Brain microvascular endothelial cell (primary cell): ENCODE measurements at regions not wholly inside any gene's neighbourhood (a gene's known extent, or its start where the extent isn't known, plus 50 kb on each side); places are given as distances from the start of the nearest gene placed in this dataset.
"Not testable (repeated sequence)": the region's sequence is repeated elsewhere in the genome, so short reads cannot be mapped to it uniquely, and the experiment has no call there.

ENCODE experiments used
- DNase-seq: peaks from one replicate; pipeline ENCODE4 v3.0.0-alpha.2; 2020
- H3K27ac ChIP-seq: fragments of 250-450 bp; sonication (Bioruptor Pico); 2 replicates; pipeline ENCODE4 v1.5.1; 2020; ENCODE audit warnings: mild to moderate bottlenecking, moderate library complexity
- H3K27me3 ChIP-seq: fragments of 250-450 bp; sonication (Bioruptor Pico); replicated peaks from 2 replicates; pipeline ENCODE4 v1.5.1; 2020; ENCODE audit warnings: mild to moderate bottlenecking
- H3K36me3 ChIP-seq: fragments of 250-450 bp; sonication (Bioruptor Pico); replicated peaks from 2 replicates; pipeline ENCODE4 v1.5.1; 2020; ENCODE audit warnings: mild to moderate bottlenecking
- H3K4me3 ChIP-seq: 2 replicates; pipeline ENCODE4 v1.5.1; 2011; ENCODE audit warnings: low read depth, mild to moderate bottlenecking, control low read depth, low read length, moderate library complexity
- CTCF ChIP-seq: IDR thresholded peaks from 2 replicates; pipeline ENCODE4 v1.5.1; 2011; ENCODE audit warnings: low read depth, mild to moderate bottlenecking, moderate library complexity, low read length, control low read depth, inconsistent platforms; ENCODE audit errors: missing control alignments
- in situ Hi-C: cut with HindIII; loops from 2 replicates; pipeline ENCODE4 v1.10.0; 2017; ENCODE audit warnings: low sequenced_read_pairs, low pct_ligation_motif_present

DNA sequence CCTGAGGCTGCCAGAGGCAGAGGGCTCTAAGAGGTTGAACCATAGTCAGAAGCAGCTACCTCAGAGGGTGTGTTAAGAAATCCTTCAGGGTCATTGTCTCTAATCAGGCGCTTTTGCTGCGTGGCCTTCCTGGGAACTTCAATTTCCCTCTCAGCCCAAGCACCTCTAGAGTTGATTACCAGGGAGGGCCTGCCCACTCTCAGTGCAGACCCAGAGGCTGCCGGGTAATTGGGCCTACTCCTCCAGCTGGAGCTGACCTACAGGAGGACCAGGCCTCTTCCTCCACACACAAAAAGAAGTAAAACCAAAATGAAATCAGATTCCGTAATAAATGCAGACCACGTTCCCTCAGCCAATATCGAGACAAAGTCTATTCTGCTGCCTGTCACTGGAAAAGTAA, 305.0 kb upstream of the CCL2 start:
- in situ Hi-C loops = no loop called here
- no peak for TF ChIP-seq CTCF
- Histone ChIP-seq H3K27ac (no peak overlapping the region), H3K36me3 (no peaks in the 10 kb centered on the region), H3K27me3 (no peaks in the 10 kb centered on the region), H3K4me3 (no peak overlapping the region)
- DNase-seq = no peak

DNA sequence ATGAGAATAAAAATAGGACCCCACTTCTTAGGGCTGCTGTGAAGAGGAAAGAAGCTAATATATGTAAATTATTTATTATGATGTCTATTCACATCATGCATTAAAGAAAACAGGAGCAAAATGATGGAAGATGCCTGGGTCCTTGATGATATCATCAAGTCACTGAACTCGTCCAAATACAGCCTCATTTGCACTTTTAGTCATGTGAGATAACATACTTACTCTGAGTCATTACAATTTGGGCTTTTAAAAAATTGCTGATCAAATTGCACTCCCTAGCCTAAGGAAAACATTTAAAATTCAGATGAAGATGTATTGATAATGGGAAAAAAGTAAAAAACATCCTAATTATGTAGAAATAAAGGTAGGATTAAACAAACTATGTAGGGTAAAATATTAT, 302.7 kb upstream of the CCL2 start:
- no peak for TF ChIP-seq CTCF
- H3K27ac ChIP-seq = no peak overlapping the region
- no peak for DNase-seq
- in situ Hi-C loops = no loop called here
- H3K36me3 ChIP-seq = no peaks in the 10 kb centered on the region
- no peaks in the 10 kb centered on the region for H3K27me3 ChIP-seq
- H3K4me3 ChIP-seq = no peak overlapping the region

DNA sequence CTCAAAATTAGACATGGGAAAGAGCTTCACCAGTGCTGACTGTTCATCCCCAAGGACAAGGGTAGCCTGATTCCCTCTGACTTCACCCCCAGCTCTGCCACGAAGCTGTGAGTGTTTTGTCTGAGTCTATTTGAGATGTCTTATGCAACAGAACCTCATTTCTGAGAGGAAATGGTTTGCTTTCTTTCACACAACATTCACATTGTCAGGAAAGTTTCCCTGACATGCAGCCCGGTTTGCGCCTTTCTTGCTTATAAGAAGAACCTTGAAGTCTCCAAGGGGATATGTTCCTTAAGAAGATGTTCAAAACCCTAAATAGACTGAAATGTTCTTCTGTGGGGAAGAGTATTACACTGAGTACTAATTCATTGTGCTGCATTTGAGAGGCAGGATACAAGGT, 300.5 kb upstream of the CCL2 start:
- in situ Hi-C loops = no loop called here
- no peak for DNase-seq
- Histone ChIP-seq H3K27ac (no peak overlapping the region), H3K27me3 (no peaks in the 10 kb centered on the region), H3K4me3 (no peak overlapping the region), H3K36me3 (no peaks in the 10 kb centered on the region)
- TF ChIP-seq CTCF = no peak

GRCh38 chr17:33955461-33955860, 299.6 kb upstream of the CCL2 start:
- H3K27ac ChIP-seq = no peak overlapping the region
- no peak overlapping the region for H3K4me3 ChIP-seq
- no peak for DNase-seq
- no peaks in the 10 kb centered on the region for H3K27me3 ChIP-seq
- no peak for TF ChIP-seq CTCF
- no peaks in the 10 kb centered on the region for H3K36me3 ChIP-seq
- in situ Hi-C loops = no loop called here

DNA sequence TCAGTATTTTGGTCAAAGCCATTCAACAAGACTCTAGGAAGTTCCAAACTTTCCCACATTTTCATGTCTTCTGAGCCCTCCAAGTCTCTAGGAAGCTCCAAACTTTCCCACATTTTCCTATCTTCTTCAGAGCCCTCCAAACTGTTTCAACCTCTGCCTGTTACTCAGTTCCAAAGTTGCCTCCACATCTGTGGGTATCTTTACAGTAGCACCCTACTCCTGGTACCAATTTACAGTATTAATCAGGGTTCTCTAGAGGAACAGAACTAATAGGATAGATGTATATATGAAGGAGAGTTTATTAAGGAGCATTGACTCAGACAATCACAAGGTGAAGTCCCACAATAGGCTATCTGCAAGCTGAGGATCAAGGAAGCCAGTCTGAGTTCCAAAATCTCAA, 296.0 kb upstream of the CCL2 start:
- H3K4me3 ChIP-seq, DNase-seq, H3K36me3 ChIP-seq, H3K27me3 ChIP-seq, in situ Hi-C loops, H3K27ac ChIP-seq: not testable (repeated sequence)

DNA sequence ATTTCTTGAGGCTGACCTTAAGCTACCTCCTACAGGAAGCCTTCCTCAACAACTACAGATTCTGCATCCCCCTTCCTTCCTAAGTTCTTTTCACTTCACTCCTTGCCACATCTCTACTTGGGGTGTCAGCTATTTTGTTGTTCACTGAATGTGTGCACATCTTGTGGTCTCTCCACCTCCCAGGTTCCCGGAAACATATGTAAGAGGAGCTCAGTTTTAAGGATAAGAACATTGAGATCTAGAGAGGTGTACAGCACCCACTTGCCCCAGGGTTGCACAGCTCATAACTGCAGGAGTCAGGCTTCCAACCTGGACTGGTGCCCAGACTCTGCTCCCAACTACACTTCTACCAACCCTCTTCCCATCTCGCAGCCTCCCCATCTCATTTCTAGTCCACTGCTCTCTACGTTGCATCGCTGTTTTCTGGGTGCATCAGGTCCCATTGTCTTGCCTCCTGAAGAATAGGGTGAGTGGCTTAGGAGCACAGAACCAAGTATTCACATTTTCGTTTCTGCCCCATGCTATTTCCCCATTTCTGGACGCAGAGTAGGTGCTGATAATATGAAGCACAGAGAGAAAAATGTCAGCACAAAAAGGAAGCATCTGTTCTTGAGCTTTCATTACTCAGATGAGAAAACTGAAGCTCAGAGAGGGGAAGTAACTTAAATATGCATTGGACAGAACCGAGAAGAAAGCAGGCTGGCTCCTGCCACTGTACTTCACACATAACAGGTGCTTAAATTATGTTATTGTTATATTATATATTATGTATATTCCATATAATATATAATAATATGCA, 292.0 kb upstream of the CCL2 start:
- no peak overlapping the region for H3K27ac ChIP-seq
- H3K4me3 ChIP-seq = no peak overlapping the region
- DNase-seq = no peak
- H3K36me3 ChIP-seq = no peaks in the 10 kb centered on the region
- in situ Hi-C loops = no loop called here
- no peaks in the 10 kb centered on the region for H3K27me3 ChIP-seq
- no peak for TF ChIP-seq CTCF
